CD4-positive, alpha-beta T cell treated with Interleukin-21 for 1 hour (primary cell): ENCODE measurements at regions not wholly inside any gene's neighbourhood (a gene's known extent, or its start where the extent isn't known, plus 50 kb on each side); places are given as distances from the start of the nearest gene placed in this dataset.

ENCODE experiments used
- DNase-seq: peaks from one replicate; pipeline ENCODE4 v3.0.0-alpha.2; 2020

DNA sequence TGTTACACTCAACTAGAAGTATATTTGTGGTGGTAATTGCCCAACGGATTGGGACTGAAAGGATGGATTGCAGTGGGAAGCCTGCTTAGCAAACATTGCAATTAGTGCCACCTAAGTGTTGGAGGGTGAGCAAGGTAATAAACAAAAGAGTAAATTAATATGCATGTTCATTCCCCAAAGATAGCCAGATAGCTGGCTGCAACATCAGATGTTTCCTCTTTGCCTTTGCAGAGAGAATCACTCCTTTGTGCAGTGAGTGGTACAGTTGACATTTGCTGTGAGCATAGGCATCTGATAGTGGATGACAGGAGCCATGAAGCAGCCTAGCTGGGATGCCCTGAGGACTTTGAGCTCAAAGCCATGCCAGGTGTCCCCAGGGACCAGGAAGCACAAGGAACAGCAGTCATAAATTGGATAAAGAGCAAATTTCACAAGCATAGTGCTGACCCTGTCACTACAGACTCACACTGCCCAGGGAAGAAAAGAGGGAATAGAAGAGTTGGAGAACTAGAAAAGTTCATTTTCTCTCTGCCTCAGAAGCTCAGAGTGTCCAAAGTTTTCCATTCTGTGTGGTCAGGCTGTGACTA lies 336.1 kb upstream of the SLC30A5 start:
- no peak for DNase-seq

GRCh38 chr5:68759593-68759992 lies 334.2 kb upstream of the SLC30A5 start:
- DNase-seq: no peak

DNA sequence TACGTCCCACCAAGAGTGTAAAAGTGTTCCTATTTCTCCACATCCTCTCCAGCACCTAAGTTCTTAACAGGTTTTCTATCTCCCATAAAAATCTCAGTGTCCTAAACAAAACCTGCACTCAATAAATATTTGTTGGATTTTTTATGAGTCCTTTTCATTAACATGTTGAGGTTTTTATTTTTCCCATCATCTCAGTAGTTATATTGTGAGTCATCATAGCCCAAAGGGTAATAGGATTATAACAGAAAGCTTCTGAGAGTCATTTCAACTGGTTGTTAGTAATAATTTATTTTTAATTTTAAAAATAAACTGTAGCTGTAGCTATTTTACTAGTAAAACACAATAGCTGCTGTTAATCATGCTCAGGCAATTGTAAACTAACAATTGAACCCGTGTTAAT lies 331.6 kb upstream of the SLC30A5 start:
- DNase-seq: no peak

GRCh38 chr5:68766952-68767464 lies 326.8 kb upstream of the SLC30A5 start:
- no peak for DNase-seq

- DNase-seq: no peak
Observed at GRCh38 chr5:68770551-68770950, 323.3 kb upstream of the SLC30A5 start.

- no peak for DNase-seq
Observed at GRCh38 chr5:68771221-68771620, 322.6 kb upstream of the SLC30A5 start.

GRCh38 chr5:68771732-68772131 lies 322.1 kb upstream of the SLC30A5 start:
- DNase-seq: no peak

GRCh38 chr5:68776381-68776780 lies 317.4 kb upstream of the SLC30A5 start:
- no peak for DNase-seq

- DNase-seq: no peak
Observed at GRCh38 chr5:68777135-68777534, 316.7 kb upstream of the SLC30A5 start.

- DNase-seq: no peak
Observed at GRCh38 chr5:68778484-68778883, 315.3 kb upstream of the SLC30A5 start.

GRCh38 chr5:68780299-68780955 lies 313.4 kb upstream of the SLC30A5 start:
- no peak for DNase-seq

- no peak for DNase-seq
Observed at GRCh38 chr5:68793074-68793473, 300.7 kb upstream of the SLC30A5 start.

DNA sequence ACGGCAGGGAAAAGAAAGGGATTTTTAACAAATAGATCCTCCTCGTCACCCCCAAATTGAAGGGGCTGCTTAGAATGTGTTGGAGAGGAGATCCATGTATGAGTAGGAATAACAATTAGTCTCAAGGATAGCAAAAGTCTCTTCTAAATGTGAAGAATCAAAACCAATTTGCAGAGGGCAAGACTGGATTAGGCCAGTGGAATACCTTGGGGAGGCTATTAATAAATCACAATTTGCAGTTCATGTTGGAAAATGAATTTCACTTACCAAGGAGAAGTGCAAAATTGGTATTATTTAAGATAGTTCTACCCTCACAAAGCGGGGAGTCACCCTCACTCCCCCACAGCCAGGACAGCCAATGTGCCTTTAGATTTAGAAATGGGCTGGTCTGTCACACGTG lies 299.8 kb upstream of the SLC30A5 start:
- no peak for DNase-seq

- DNase-seq: no peak
Observed at GRCh38 chr5:68795190-68795589, 298.6 kb upstream of the SLC30A5 start.

- no peak for DNase-seq
Observed at GRCh38 chr5:68798877-68799843, 294.7 kb upstream of the SLC30A5 start.

- no peak for DNase-seq
Observed at GRCh38 chr5:68802430-68802829, 291.4 kb upstream of the SLC30A5 start.

- no peak for DNase-seq
Observed at GRCh38 chr5:68803881-68804319, 289.9 kb upstream of the SLC30A5 start.

- no peak for DNase-seq
Observed at GRCh38 chr5:68804343-68804742, 289.5 kb upstream of the SLC30A5 start.

DNA sequence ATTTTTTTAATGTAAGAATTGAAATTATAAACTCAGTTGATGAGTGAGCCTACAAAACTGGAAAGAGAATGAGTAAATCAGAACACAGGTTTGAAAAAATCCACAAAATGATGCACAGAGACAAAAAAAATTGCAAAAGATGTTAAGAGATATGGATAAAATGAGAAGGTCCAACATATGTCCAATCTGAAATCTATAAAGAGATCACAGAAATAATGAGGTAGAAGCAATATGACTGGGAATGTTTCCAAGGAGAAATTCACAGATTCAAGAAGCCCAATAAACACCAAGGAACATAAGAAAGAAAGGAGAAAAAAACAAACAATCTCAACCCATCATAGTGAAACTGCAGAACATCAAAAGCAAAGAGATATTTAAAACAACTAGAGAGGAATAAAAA lies 288.4 kb upstream of the SLC30A5 start:
- no peak for DNase-seq

DNA sequence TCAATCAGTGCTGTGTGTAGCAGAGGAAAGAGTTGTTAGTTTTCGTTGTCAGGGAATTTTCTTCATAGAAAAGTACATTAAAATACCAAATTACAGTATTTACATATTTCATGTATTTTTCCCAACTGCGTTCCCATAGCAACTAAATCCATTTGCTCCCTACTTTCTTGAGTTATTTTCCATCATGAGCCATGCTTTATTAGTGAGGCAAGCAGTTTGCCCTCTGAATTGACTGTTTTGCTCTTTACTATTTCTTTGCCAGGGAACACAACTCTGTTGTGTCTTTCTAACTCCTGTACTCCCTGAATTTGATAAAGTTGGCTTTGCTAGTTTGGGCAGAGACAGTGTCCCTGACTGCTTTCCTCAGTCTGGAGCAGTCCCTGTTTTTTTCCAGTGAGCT lies 276.2 kb upstream of the SLC30A5 start:
- no peak for DNase-seq

DNA sequence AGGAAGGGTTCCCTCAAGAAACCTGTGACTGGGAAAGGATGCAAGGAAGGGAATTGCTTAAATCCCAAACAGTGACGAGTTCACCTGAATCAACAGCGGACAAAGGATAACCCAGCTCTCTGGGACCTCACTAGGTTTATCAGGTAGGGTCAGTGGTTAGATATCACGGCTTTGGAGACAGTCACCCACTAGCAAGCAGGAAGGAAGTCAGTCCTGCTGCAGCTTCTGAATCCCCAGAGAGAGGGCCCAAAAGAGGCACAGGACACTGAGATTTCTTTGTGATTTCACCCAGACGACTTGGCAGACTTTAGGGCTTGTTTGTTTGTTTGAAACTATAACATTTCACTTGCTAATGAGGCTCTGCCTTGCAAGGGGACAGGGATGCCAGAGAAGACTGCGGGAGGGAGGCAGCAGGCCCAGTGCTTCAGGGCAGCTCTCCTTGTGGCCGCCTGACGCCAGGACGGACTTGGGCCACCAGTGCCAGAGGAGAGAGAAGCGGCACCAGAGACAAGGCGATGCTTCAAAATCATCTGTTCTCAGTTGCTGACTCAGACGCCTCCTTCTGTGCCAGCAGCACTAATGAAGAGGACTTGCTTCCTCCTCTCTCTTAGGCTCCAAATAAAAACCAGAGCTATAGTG lies 275.6 kb upstream of the SLC30A5 start:
- no peak for DNase-seq

- DNase-seq: no peak
Observed at GRCh38 chr5:68818870-68819269, 274.9 kb upstream of the SLC30A5 start.

- DNase-seq: no peak
Observed at GRCh38 chr5:68821056-68821455, 272.8 kb upstream of the SLC30A5 start.
